ENCODE measurements at regions not wholly inside any gene's neighbourhood (a gene's known extent, or its start where the extent isn't known, plus 50 kb on each side); places are given as distances from the start of the nearest gene placed in this dataset.

DNA sequence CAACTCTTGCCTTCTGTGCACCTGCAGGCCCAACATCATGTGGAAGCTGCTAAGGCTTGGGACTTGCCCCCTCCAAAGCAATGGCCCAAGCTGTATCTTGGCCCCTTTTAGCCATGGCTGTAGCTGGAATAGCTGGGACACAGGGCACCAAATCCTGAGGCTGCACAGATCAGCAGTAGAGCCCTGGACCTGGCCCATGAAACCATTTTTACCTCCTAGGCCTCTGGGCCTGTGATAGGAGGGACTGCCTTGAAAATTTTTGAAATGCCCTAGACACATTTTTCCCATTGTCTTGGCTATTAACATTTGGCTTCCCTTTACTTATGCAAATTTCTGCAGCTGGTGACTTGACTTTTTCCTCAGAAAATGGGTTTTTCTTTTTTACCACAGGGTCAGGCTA, 68.7 kb downstream of the ING1 start:
- no peak for DNase-seq (ENCODE audit: low read depth)
- no peak overlapping the region for H3K4me3 ChIP-seq (ENCODE audit: low read depth, low read length)
- TF ChIP-seq, protein P1, sequence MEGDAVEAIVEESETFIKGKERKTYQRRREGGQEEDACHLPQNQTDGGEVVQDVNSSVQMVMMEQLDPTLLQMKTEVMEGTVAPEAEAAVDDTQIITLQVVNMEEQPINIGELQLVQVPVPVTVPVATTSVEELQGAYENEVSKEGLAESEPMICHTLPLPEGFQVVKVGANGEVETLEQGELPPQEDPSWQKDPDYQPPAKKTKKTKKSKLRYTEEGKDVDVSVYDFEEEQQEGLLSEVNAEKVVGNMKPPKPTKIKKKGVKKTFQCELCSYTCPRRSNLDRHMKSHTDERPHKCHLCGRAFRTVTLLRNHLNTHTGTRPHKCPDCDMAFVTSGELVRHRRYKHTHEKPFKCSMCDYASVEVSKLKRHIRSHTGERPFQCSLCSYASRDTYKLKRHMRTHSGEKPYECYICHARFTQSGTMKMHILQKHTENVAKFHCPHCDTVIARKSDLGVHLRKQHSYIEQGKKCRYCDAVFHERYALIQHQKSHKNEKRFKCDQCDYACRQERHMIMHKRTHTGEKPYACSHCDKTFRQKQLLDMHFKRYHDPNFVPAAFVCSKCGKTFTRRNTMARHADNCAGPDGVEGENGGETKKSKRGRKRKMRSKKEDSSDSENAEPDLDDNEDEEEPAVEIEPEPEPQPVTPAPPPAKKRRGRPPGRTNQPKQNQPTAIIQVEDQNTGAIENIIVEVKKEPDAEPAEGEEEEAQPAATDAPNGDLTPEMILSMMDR (IDR thresholded peaks at IDR 0.05; ENCODE audit: insufficient read depth, low read length) = no peak

DNA sequence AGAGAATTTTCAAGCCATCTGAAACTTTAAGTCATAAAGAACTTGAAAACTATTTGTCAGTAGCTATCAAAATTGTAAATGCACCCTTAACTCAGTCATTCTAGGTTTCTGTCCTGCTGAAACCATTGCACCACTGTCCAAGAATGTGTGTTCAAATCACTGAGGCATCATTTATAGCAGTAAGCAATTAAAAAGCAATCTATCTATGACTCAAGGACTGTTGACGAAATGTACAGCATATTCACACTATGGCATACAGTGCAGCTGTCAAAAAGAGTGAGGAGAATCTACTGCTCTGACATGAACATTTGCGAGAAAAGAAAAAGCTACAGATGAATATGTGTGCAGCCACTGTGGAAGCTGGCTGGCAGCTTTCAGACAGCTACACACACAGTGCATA, 71.2 kb downstream of the ING1 start:
- TF ChIP-seq, protein P1 (IDR thresholded peaks at IDR 0.05; ENCODE audit: insufficient read depth, low read length) = no peak
- DNase-seq (ENCODE audit: low read depth) = no peak
- H3K4me3 ChIP-seq (ENCODE audit: low read depth, low read length) = no peak overlapping the region

DNA sequence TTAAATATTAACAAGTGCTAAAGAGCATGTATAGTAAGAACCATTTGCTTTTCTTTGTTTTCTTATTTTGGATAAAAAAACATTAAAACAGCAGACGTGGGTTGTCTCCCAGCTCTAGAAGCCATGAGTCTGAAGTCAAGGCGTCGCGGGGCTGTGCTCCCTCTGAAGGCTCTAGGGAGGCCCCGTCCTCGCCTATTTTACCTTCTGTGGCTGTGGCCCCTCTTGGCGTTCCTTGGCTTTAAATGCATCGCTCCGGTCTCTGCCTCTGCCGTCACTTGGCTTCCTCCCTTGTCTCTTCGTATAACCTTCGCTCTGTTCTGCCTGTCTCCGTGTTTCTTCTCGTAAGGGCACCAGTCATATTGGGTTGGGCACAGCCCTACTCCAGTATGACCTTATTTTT, 75.3 kb downstream of the ING1 start:
- H3K4me3 ChIP-seq (ENCODE audit: low read depth, low read length) = no peak overlapping the region
- TF ChIP-seq, protein P1 (IDR thresholded peaks at IDR 0.05; ENCODE audit: insufficient read depth, low read length) = no peak
- no peak for DNase-seq (ENCODE audit: low read depth)

DNA sequence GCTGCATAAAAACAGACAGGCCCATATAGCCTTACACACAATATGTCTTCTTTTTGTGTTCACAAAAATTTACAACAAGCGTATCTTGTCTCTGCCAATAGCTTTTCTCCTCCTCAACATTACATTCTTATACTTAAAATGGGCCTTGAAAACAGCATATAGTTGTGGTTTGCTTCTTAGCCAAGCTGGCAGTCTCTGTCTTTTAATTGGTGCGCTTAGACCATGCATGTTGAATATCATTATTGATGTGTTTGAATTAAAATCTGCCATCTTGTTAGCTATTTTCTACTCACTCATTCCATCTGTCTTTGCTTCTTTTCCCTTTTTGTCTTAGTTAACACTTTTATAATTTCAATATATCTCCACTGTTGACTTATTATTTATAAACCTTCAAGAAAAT, 76.4 kb downstream of the ING1 start:
- no peak overlapping the region for H3K4me3 ChIP-seq (ENCODE audit: low read depth, low read length)
- DNase-seq (ENCODE audit: low read depth) = no peak
- TF ChIP-seq, protein P1 (IDR thresholded peaks at IDR 0.05; ENCODE audit: insufficient read depth, low read length) = no peak

DNA sequence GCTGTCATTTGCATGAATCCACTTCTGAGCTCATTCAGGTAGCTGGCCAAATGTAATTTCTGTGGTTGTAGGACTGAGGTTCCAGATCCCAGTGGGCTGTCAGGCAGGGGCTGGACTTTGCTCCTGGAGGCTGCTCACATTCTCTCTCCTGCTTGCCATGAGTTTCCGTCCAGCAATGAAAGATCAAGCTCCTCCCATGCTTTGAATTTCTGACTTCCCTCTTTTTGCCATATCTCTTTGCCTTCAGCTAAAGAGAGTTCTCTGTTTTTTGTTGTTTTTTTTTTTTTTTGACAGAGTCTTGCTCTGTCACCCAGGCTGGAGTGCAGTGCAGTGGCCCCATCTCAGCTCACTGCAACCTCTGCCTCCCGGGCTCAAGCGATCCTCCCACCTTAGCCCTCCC, 76.9 kb downstream of the ING1 start:
- TF ChIP-seq, protein P1 (IDR thresholded peaks at IDR 0.05; ENCODE audit: insufficient read depth, low read length) = no peak

DNA sequence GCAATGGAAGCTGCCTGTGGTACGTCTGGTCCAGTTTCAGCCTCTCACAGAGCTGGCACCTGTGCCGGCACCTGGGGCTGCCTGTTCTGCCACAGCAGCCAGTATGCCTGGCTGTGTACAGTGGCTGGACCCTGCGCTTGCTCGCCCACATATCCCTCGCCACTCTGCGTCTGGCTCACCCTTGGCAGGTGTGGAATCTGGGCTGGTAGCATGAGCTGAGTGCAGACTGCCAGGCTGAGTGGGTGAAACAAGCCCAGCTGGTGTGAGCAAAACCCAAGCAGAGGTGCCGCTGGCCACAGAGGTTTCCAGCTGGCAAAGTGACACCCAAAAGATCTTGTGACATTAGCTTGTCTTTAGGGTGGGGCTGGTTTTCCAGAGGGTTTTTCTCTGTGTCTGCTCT, 80.7 kb downstream of the ING1 start:
- no peak for DNase-seq (ENCODE audit: low read depth)
- H3K4me3 ChIP-seq (ENCODE audit: low read depth, low read length) = no peak overlapping the region
- TF ChIP-seq, protein P1 (IDR thresholded peaks at IDR 0.05; ENCODE audit: insufficient read depth, low read length) = no peak

More for the DNA sequence above, 76.9 kb downstream of the ING1 start:
- no peak overlapping the region for H3K4me3 ChIP-seq (ENCODE audit: low read depth, low read length)
- DNase-seq (ENCODE audit: low read depth) = no peak

DNA sequence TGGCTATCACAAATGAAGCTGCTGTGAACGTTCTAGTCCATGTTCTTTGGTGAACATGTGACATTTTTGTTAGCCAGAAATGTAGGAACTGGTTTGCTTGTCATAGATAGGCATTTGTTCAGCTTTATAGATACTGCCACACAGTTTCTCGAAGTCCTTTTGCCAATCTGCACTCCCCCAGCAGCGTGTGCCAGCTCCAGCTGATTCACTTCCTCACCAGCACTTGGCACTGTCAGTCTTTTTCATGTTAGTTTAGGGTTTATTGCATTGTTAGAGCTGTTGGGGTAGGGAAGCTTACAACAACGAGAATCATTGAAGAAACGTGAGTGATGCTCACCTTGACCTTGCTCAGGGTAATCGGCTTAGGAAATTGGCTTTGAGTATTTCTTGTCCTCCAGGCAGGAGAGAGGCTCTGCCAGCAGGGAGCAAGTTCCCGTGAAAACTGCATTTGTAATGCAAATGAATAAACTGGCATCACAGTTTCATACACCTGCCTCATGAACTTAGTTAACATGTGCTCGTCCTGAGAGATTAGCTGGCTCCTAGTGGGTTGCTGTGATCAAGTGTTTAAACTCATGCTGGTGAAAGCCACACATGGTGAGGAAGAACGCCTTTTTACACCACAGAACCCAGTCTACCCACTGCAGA, 83.9 kb downstream of the ING1 start:
- no peak overlapping the region for H3K4me3 ChIP-seq (ENCODE audit: low read depth, low read length)
- TF ChIP-seq, protein P1 (IDR thresholded peaks at IDR 0.05; ENCODE audit: insufficient read depth, low read length) = no peak
- DNase-seq (ENCODE audit: low read depth) = peak; percentile 53
